H1 (cell line): ENCODE measurements at regions not wholly inside any gene's neighbourhood (a gene's known extent, or its start where the extent isn't known, plus 50 kb on each side); places are given as distances from the start of the nearest gene placed in this dataset.

ENCODE experiments used
- EGR1 ChIP-seq: IDR thresholded peaks from 2 replicates; pipeline ENCODE4 v1.6.1; 2011; ENCODE audit warnings: low read depth, low read length, borderline replicate concordance
- EP300 ChIP-seq, 2 experiments: IDR thresholded peaks; 1 replicate in 1 of 2; 2 replicates in 1 of 2; pipeline ENCODE4 v1.6.1; 2011 to 2012; ENCODE audit warnings: low read depth in 2 of 2, low read length in 2 of 2, mild to moderate bottlenecking in 2 of 2, borderline replicate concordance in 1 of 2, inconsistent platforms in 1 of 2, moderate library complexity in 1 of 2
- FOSL1 ChIP-seq: IDR thresholded peaks from 2 replicates; pipeline ENCODE4 v1.6.1; 2011; ENCODE audit warnings: mild to moderate bottlenecking, low read depth, low read length, moderate library complexity; ENCODE audit not compliant: insufficient read depth
- JUND ChIP-seq: IDR thresholded peaks from 2 replicates; pipeline ENCODE4 v1.6.1; 2011; ENCODE audit warnings: mild to moderate bottlenecking, improper control_type of control experiment, low read length
- PHF8 ChIP-seq: fragments of 200-600 bp; sonication (generic); conservative IDR thresholded peaks from 2 replicates; pipeline ENCODE4 v1.7.1; 2012; ENCODE audit warnings: low read depth, mild to moderate bottlenecking, inconsistent platforms, low read length, moderate library complexity
- POLR2A ChIP-seq, 2 experiments: IDR thresholded peaks; 1 replicate in 1 of 2; 2 replicates in 1 of 2; pipeline ENCODE4 v1.6.1; 2011; ENCODE audit warnings: low read depth in 2 of 2, low read length in 2 of 2, mild to moderate bottlenecking in 2 of 2; ENCODE audit errors: control extremely low read depth in 1 of 2
- TF ChIP-seq, protein P1 (sequence below), 3 experiments: IDR thresholded peaks; 1 replicate in 2 of 3; 2 replicates in 1 of 3; pipeline versions ENCODE4 v1.5.1 to v1.6.1; 2011; ENCODE audit warnings: low read length in 3 of 3, mild to moderate bottlenecking in 3 of 3, inconsistent platforms in 2 of 3, low read depth in 1 of 3, moderate library complexity in 1 of 3; ENCODE audit not compliant: insufficient read depth in 1 of 3; ENCODE audit errors: control extremely low read depth in 1 of 3
- TF ChIP-seq, protein P2 (sequence below): IDR thresholded peaks from 2 replicates; pipeline ENCODE4 v1.6.1; 2012; ENCODE audit warnings: low read length, inconsistent platforms

DNA sequence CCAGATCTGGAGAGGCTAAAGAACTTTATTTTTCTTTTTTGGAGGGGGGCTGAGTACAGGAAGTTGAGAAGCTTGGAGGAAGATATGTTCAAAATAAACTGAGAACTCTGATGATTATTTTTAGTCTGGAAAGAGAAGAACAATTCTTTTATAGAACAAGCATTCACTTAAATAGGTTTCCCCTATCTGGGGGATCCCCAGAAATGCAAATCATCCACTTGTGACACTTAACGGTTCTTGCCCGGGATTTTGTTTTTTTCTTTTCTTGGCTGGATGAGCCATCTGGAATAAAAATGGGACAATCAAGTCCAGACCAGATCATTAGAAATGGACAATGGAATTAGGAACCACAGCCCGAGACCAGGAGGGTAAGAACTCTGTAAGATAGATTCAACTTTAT, 95.9 kb upstream of the EGR2 start:
- TF ChIP-seq PHF8 = no peak
- TF ChIP-seq, protein P1, sequence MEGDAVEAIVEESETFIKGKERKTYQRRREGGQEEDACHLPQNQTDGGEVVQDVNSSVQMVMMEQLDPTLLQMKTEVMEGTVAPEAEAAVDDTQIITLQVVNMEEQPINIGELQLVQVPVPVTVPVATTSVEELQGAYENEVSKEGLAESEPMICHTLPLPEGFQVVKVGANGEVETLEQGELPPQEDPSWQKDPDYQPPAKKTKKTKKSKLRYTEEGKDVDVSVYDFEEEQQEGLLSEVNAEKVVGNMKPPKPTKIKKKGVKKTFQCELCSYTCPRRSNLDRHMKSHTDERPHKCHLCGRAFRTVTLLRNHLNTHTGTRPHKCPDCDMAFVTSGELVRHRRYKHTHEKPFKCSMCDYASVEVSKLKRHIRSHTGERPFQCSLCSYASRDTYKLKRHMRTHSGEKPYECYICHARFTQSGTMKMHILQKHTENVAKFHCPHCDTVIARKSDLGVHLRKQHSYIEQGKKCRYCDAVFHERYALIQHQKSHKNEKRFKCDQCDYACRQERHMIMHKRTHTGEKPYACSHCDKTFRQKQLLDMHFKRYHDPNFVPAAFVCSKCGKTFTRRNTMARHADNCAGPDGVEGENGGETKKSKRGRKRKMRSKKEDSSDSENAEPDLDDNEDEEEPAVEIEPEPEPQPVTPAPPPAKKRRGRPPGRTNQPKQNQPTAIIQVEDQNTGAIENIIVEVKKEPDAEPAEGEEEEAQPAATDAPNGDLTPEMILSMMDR (IDR thresholded peaks at IDR 0.05; ENCODE audit: control extremely low read depth in 1 of 3, insufficient read depth in 1 of 3, low read depth in 1 of 3, low read length in 3 of 3) = no peak
- TF ChIP-seq POLR2A (IDR thresholded peaks at IDR 0.05; ENCODE audit: control extremely low read depth in 1 of 2, low read depth in 2 of 2, low read length in 2 of 2) = no peak
- no peak for TF ChIP-seq EGR1
- TF ChIP-seq EP300 (IDR thresholded peaks at IDR 0.05; ENCODE audit: borderline replicate concordance in 1 of 2, low read depth in 2 of 2, low read length in 2 of 2) = no peak
- no peak for TF ChIP-seq JUND
- TF ChIP-seq, protein P2, sequence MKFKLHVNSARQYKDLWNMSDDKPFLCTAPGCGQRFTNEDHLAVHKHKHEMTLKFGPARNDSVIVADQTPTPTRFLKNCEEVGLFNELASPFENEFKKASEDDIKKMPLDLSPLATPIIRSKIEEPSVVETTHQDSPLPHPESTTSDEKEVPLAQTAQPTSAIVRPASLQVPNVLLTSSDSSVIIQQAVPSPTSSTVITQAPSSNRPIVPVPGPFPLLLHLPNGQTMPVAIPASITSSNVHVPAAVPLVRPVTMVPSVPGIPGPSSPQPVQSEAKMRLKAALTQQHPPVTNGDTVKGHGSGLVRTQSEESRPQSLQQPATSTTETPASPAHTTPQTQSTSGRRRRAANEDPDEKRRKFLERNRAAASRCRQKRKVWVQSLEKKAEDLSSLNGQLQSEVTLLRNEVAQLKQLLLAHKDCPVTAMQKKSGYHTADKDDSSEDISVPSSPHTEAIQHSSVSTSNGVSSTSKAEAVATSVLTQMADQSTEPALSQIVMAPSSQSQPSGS = no peak
- TF ChIP-seq FOSL1 = no peak
